ENCODE measurements at regions not wholly inside any gene's neighbourhood (a gene's known extent, or its start where the extent isn't known, plus 50 kb on each side); places are given as distances from the start of the nearest gene placed in this dataset.
A peak's percentile ranks its signal among the peaks of the same experiment; 100 is the strongest.

- DNase-seq (ENCODE audit: low spot score), result no peak
Observed at GRCh38 chrX:45381841-45382240, 181.2 kb upstream of the DIPK2B start.

- DNase-seq (ENCODE audit: low spot score), result no peak
Observed at GRCh38 chrX:45381366-45381765, 180.7 kb upstream of the DIPK2B start.

GRCh38 chrX:45379236-45379635 is 178.6 kb upstream of the DIPK2B start:
- DNase-seq (ENCODE audit: low spot score), result no peak

GRCh38 chrX:45372151-45372550 is 171.5 kb upstream of the DIPK2B start:
- DNase-seq (ENCODE audit: low spot score), result no peak

DNA sequence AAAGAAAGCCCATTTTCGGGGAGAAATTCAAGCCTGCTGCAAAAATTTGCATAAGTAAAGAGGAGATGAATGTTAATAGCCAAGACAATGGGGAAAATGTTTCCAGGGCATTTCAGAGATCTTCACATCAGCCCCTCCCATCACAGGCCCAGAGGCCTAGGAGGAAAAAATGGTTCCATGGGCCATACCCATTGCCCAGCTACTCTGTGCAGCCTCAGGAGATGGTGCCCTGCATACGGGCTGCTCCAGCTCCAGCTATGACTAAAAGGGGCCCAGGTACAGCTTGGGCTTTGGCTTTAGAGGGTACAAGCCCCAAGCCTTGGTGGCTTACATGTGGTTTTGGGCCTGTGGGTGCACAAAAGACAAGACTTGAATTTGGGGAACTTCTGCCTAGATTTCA is 168.0 kb upstream of the DIPK2B start:
- DNase-seq (ENCODE audit: low spot score), result no peak

DNA sequence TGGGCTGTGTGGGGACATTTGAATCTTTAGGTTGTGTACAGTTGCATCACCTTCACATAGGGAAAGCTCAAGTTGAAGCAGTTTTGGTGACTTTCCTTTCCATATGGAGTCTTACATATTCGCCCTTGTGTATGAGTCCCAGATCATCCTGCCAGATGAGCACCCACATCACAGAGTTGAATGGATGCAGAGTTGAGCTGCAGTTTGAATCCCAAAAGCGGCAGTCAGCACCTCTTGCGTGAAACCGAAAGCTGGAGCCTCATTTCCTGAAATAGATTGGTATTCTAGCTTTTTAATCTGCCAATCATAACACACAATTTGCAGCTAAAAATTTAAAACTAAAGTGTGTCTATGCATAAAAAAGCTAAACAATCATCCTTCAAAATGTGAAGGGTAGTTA is 162.9 kb upstream of the DIPK2B start:
- no peak for DNase-seq (ENCODE audit: low spot score)

- DNase-seq (ENCODE audit: low spot score), result no peak
Observed at GRCh38 chrX:45360571-45360970, 159.9 kb upstream of the DIPK2B start.

GRCh38 chrX:45358392-45358791 is 157.7 kb upstream of the DIPK2B start:
- DNase-seq (ENCODE audit: low spot score), result no peak

DNA sequence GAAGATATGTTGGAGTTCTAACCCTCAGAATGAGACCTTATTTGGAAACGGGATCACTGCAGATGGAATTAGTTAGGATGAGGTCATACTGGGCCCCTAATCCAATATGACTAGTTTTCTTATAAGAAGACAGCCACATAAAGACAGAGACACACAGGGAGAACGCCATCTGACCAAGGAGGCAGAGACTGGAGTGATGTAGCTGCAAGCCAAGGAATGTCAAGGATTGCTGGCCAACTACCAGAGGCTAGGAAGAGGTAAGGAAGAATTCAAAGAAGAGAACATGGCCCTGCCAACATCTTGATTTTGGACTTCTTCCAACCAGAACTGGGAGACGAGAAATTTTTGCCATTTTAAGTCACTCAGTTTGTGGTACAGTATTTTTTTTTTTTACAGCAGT is 152.8 kb upstream of the DIPK2B start:
- DNase-seq (ENCODE audit: low spot score), result no peak

DNA sequence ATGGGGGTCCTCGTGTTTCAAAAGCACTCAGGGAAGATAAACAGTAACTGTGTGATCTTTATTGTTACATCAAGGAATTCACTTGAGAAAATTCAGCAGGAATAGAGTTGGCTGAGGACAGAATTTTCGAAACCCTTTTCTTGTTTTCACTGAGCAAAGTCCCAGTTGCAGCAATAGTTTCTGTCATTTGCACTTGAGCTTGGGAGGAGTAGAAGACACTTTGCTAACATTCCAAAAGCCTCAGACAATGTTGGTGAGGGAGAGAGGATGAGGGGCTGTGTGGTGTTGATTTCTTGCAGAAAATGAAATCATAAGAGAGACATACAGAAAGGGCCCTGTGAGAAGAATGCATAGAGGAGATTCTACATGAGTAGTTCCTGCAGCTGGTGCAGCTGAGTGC is 151.9 kb upstream of the DIPK2B start:
- DNase-seq (ENCODE audit: low spot score), result no peak

DNA sequence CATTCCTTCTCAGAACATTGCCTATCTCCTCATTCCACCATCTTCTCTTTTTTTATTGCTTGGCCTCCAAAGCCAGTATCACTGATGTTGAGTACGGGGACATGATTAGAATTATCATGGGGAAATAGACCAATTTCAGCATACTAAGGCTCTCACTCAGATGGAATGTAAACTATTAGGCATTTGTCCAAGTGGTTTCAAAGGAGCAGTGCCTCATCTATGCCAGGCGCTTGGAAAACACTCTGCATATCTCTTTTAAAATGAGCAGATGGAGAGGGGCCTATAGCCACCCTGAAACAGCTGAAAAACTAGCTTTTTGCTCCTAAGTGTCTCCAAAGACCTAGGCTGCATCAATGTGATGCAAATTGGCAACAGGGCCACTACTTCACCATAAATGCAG is 150.8 kb upstream of the DIPK2B start:
- DNase-seq (ENCODE audit: low spot score), result no peak

DNA sequence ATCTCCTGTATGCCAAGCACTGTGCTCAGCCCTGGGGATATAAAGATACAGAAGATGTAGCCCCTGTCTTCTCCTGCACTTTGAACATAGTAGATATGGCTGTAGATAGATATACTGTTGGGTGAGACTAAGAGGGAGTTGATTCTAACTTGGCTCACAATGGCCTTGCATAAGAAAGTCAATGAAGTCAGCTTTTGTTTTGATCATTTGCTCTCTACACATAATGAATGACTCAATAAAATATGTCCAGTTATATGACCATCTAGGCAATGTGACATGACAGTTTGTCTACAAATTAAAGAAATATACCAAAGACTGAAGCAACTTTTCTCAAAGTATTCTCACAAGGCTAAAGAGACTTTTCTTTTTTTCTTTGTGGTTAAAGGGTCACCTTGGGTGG is 147.6 kb upstream of the DIPK2B start:
- no peak for DNase-seq (ENCODE audit: low spot score)

DNA sequence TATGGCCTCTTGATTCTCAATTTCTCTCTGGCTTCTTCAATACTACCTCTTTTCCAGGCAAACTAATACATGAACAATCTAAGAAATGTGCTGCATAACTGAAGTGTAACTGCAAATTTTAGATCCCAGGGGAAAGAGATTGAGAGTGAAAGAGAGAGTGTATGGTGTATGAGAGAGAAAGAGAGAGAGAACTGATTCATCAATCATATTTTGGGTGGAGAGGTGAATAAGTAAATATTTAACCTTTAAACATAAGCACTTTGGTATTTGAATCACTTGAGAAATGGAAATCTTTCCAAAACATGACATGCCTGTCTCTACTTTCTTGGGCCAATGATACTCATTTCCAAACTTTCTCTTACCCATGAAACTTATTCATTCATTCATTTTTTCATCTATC is 147.2 kb upstream of the DIPK2B start:
- no peak for DNase-seq (ENCODE audit: low spot score)

GRCh38 chrX:45344594-45344993 is 143.9 kb upstream of the DIPK2B start:
- DNase-seq (ENCODE audit: low spot score), result no peak

GRCh38 chrX:45329217-45329616 is 128.5 kb upstream of the DIPK2B start:
- no peak for DNase-seq (ENCODE audit: low spot score)

- DNase-seq (ENCODE audit: low spot score), result no peak
Observed at GRCh38 chrX:45324941-45325340, 124.3 kb upstream of the DIPK2B start.

DNA sequence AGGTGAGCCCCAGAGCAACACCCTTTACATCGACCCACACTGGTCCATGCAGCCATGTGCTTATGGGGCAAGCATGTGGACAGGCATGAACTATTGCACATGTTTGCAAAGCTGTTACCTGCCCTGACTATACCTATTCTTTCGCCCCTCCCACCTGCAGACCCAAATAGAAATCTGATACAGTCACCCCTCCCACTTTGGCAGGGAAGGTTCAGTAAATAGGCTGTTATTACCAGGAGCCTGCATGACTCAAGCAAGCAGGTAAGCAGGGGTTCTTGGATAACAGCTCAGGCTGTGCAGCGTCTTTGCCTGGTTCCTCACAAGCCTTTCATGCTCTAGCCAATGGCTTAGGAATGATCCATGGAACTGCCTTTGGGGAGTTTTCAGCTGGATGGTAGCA is 122.7 kb upstream of the DIPK2B start:
- no peak for DNase-seq (ENCODE audit: low spot score)

DNA sequence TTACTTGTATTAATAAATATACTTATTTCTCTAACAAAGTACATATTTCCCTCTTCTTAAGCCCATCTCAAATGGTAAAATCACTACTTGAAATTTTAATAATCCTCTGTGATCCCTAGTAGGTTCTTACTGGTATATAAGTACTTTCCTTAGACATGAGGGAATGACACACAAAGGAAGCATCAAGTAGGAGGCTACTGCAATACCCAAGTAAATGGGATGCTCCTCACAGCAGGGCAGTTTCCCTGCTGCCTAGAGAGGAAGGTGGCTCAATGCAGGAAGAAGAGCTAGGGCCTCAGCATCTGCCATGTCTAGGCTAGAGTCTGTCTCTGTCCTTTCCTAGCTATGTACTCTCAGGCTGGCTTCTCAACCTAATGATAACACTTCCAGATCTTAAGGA is 122.1 kb upstream of the DIPK2B start:
- DNase-seq (ENCODE audit: low spot score), result no peak

DNA sequence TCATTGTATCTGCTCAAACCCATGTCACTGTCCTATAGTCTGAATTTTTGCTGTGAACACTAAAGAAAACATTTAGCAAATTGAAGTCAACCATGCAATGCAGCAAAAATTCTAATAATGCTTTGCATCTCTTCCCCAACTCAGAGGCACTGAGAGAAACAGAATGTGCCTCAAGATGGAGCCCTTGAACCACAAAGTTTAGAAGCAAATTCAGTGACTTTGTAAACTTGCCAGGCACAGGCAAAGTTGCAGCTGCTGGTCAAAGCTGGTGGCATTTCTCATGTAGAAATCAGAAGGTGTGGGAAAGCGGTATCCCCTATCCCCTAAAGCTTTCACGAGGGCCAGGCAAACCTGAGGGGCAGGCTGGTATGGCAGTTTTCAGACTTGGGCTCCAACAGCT is 121.7 kb upstream of the DIPK2B start:
- peak; percentile 10 for DNase-seq (ENCODE audit: low spot score)

- no peak for DNase-seq (ENCODE audit: low spot score)
Observed at GRCh38 chrX:45320191-45320590, 119.5 kb upstream of the DIPK2B start.

- DNase-seq (ENCODE audit: low spot score), result no peak
Observed at GRCh38 chrX:45309801-45310200, 109.1 kb upstream of the DIPK2B start.

GRCh38 chrX:45309096-45309495 is 108.4 kb upstream of the DIPK2B start:
- DNase-seq (ENCODE audit: low spot score), result no peak

DNA sequence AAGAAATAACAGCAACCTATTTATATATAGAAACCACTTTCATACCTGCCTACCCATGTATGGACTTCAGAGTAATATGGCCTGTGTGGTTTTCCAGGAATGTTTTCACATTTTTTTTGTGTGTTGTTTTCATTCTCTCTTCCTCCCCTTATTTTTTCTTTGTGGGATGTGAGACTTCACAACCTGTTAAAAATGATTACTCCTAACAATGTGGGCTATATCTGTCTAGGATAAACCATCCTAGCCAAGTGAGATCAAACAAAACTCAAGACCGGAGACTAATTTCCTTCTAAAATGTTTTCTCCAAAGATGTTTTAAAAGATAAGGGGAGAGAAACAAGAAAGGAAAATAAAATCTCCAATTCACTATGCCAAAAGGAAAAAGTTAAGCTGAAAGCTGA is 106.1 kb upstream of the DIPK2B start:
- no peak for DNase-seq (ENCODE audit: low spot score)

DNA sequence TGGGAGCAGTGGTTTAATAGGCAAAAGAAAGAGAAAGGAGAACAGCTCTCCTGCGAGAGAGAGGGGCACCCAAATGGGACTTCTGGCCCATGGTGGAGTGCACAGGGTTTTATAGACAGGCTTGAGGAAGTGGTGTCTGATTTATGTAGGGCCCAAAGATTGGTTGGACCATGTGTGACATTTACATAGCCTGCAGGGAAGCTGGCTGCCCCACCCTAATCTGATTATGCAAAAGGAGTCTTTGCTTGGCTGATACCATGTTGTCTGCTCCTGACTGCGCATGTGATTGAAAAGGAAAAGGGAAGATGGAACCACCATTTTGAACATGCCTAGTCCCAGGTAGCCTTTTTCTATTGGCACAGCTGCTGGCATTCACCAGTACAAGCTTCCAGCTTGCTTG is 100.0 kb upstream of the DIPK2B start:
- no peak for DNase-seq (ENCODE audit: low spot score)

- no peak for DNase-seq (ENCODE audit: low spot score)
Observed at GRCh38 chrX:45295259-45295986, 94.7 kb upstream of the DIPK2B start.
